NCI-H1436 treated with DMSO at 0.1 percent for 48 hours (cell line): ENCODE measurements at regions not wholly inside any gene's neighbourhood (a gene's known extent, or its start where the extent isn't known, plus 50 kb on each side); places are given as distances from the start of the nearest gene placed in this dataset.
A peak's percentile ranks its signal among the peaks of the same experiment; 100 is the strongest.

Source experiments
- DNase-seq: peaks from one replicate; lab custom pipeline; 2025; lab: John Stamatoyannopoulos, UW

- DNase-seq, result no peak
These were observed 84.6 kb upstream of the MAX start for GRCh38 chr14:65186951-65187350.

GRCh38 chr14:65187421-65188049 is 85.2 kb upstream of the MAX start:
- DNase-seq, result peak; percentile 25

DNA sequence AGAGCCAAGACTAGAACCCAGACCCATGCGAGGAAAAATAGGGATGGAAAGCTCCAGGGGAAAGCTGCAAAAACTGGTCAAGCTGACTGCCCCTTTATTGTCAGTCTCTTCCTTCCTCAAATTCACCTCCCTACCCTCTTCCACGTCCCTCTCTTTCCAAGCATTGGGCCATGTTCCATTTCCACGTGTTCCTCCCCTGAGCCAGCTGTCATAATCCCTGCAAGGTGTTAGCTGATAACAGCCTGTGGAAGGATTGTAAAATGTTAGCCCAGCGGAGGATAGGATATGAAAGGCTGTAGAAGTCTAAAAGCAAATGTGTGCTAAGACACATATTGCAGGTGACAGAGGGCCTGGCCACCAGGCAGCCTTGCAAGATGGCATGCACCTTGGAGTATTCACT is 88.0 kb upstream of the MAX start:
- DNase-seq, result no peak

GRCh38 chr14:65191716-65192115 is 89.4 kb upstream of the MAX start:
- no peak for DNase-seq

DNA sequence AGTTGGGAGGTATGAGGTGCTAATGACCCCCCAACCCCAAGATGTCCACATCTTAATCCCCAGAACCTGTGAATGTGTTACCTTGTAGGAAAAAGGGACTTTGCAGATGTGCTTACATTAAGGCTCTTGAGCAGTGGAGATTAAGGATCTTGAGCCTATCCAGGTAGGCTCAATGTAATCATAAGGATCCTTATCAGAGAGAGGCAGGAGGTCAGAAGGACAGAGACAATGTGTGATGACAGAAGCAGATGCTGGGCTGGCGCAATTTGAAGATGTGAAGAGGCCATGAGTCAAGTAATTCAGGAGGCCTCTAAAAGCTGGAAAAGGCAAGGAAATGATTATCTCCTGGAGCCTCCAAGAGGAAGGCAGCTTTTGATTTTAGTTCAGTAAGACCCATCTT is 90.4 kb upstream of the MAX start:
- no peak for DNase-seq

GRCh38 chr14:65193916-65194590 is 91.7 kb upstream of the MAX start:
- no peak for DNase-seq

- DNase-seq, result no peak
These were observed 92.9 kb upstream of the MAX start for GRCh38 chr14:65195042-65195719.

- no peak for DNase-seq
These were observed 96.0 kb upstream of the MAX start for GRCh38 chr14:65198346-65198745.

DNA sequence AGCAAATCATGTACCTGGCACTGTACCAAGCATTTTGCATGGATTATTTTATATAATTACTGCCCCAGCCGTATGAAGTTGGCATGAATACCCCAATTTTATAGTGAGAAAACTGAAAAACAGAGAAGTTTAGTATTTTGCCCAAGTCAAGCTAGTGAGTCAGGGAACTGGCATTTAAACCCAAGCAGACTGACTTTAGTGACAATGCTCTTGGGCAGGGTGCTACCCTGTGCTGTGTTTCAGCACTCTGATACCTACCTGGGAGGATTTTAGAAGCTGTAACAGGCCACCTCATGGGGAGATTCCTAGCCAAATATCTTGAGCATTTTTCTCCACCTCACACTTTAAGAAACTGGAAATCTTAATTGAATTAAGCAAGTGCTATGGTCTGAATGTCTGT is 98.1 kb upstream of the MAX start:
- DNase-seq, result no peak

- no peak for DNase-seq
These were observed 101.3 kb upstream of the MAX start for GRCh38 chr14:65203574-65203973.

- no peak for DNase-seq
These were observed 101.7 kb upstream of the MAX start for GRCh38 chr14:65204056-65204455.

DNA sequence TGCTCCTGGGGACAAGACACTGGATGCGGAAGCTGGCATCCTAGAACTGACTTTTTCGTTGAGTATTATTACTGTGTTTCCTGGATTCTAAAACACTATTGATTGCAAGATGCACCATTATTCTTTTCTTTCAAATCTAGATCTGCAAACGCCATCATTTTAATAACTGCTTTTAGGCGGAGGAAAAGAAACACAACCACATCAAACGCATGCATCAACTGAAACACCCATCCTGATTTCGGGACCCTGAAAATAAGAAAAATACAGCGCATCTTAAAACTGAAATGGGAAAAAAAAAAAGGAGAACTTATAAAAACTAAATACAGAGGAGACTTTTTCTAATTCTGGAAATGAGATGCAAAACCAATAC is 103.7 kb upstream of the MAX start:
- DNase-seq, result no peak

DNA sequence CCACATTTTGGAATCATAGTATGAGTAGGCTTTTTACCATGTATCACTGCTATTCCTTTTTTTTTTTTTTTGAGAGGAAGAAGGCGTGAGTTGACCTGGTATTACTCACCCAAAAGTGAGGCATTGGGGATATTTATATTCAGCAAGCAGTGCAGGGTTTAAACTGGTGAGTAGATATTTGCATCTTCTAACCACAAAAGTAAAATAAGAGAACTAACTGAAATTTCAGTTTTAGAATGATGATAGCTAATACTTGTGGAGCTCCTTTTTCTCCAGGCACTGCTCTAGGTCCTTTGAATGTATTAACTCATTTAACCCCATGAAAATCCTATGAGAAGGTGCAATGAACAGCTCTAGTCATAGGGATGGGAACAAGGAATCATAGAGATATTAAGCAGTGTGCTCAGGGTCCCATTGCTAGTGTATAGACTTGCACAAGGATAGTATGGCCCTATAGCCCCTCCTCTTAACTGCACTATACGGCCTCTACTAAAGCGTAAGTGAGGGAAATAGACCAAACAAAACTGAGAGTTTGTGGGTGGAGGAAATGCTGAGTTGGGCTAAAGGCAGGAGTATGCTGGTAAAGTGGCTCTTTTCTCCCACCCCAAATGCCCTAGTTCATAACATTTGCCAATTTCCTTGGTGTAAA is 104.3 kb upstream of the MAX start:
- DNase-seq, result no peak

DNA sequence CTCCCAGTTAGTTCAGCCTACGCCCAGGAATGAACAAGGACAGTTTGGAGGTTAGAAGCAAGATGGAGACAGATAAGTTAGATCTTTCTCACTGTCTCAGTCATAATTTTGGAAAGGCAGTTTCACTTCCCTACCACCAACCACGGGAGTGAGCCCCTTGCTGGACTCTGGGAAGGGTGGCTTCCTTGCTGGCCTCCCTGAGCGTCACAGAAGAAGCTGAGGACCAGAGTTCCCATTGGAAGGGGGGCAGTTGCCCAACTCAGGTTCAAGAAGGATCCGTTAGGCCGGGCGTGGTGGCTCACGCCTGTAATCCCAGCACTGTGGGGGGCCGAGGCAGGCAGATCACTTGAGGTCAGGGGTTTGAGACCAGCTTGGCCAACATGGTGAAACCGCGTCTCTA is 106.2 kb upstream of the MAX start:
- DNase-seq, result no peak

- no peak for DNase-seq
These were observed 108.0 kb upstream of the MAX start for GRCh38 chr14:65210118-65210821.

DNA sequence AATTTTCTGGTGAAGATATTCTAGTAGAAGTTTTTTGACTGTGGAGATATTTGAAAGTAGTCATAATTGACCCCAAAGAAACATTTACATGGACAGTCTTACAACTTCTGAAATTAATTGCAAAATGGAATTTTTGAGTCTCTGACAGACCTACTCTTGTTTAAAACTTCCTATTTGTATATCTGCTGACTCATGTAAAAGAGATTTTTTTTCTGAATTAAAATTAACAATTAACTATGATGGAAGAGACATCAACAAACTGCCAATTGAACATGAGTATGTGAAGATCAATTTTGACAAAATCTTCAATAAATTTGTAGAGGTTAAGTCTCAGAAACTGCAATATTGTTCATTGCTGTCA is 108.5 kb upstream of the MAX start:
- DNase-seq, result no peak

DNA sequence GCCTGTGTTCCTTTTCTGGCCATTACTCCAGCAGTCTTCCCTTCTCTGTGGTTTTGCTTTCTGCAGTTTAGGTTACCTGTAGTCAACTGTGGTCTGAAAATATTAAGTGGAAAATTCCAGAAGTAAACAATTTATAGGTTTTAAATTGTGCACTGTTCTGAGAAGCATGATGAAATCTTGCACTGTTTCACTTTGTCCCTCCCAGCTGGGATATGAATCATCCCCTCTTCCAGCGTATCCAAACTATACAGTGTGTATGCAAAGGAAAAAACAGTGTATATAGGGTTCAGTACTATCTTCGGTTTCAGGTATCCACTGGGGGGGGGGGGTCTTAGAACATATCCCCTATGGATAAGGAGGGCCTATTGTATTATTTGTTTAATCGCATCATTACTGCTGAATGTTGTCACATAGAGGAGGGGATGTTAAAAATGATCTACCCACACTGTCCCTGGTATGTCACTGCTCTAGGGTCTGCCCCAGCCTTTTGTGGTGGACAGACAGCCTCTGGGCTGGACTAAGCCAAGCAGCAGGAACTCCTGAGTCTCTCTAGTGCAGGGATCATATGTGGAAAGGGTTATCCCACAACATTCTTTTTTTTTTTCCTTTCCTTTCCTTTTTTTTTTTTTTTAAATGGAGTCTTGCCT is 109.1 kb upstream of the MAX start:
- no peak for DNase-seq

- no peak for DNase-seq
These were observed 111.0 kb upstream of the MAX start for GRCh38 chr14:65213316-65213715.

DNA sequence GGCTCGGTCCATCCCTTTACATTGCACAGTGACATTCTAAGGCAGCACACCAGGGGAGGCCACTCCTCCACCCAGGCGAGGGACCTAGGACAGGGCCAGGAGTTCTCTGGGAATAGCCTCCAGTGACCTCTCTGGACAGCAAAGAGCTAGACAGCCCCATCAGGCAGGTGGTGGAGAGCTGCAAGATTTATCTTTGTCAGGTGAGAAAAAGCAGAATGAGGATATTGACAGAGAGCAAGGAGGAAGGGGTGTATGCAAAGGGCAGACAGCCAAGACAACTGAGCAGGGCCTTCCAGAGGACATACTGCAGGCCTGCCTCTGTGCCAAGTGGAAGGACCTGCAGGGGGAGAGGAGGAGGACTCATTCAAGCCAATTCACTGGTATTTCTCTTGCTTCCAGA is 112.4 kb upstream of the MAX start:
- DNase-seq, result no peak

DNA sequence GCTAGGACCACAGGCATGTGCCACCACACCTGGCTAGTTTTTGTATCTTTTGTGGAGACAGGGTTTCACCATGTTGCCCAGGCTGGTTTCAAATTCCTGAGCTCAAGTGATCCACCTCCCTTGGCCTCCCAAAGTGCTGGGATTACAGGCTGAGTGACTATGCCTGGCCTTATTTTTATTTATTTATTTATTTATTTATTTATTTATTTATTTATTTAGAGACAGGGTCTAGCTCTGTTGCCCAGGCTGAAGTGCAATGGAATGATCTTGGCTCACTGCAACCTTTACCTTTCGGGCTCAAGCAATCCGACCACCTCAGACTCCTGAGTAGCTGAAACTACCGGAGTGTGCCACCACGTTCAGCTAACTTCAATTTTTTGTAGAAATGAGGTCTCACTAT is 117.0 kb upstream of the MAX start:
- no peak for DNase-seq

- no peak for DNase-seq
These were observed 120.1 kb upstream of the MAX start for GRCh38 chr14:65222440-65222858.

GRCh38 chr14:65223636-65224035 is 121.3 kb upstream of the MAX start:
- no peak for DNase-seq
